IMR-90 (cell line): ENCODE measurements at regions not wholly inside any gene's neighbourhood (a gene's known extent, or its start where the extent isn't known, plus 50 kb on each side); places are given as distances from the start of the nearest gene placed in this dataset.

Source experiments
- ATAC-seq: fragments of 200-7000 bp; cut with Tn5 transposase; 2 replicates; pipeline ENCODE4 v1.9.1; 2020; ENCODE audit warnings: low read depth, mild to moderate bottlenecking, moderate library complexity
- BruUV-seq: library from RNA; stranded (reverse); fragments of 400-500 nt; replicated peaks from 2 replicates; lab custom pipeline; 2021; lab: Mats Ljungman, UMichigan
- CTCF ChIA-PET: fragments of 300-600 bp; formaldehyde crosslinking; extraction: SDS; loops from one replicate; lab custom pipeline; 2021; ENCODE audit warnings: antibody characterized with exemption; lab: Yijun Ruan, JAX
- POLR2A ChIA-PET: fragments of 300-600 bp; sonication (Branson Sonifier 250); formaldehyde crosslinking; loops from one replicate; lab custom pipeline; 2022; ENCODE audit warnings: antibody characterized with exemption; ENCODE audit not compliant: unreplicated experiment; lab: Charles Lee
- DNase-seq: peaks from one replicate; pipeline ENCODE4 v3.0.0; 2013
- H2AFZ ChIP-seq: replicated peaks from 2 replicates; pipeline ENCODE3; 2013; ENCODE audit warnings: low read length, mild to moderate bottlenecking; ENCODE audit not compliant: poor library complexity
- H2AK5ac ChIP-seq: 2 replicates; pipeline ENCODE4 v1.6.1; 2013; ENCODE audit warnings: low read depth, low read length, inconsistent platforms
- H2AK9ac ChIP-seq: replicated peaks from 2 replicates; pipeline ENCODE3; 2013; ENCODE audit warnings: mild to moderate bottlenecking, low read depth, low read length, moderate library complexity; ENCODE audit not compliant: poor library complexity
- H2BK120ac ChIP-seq: 2 replicates; pipeline ENCODE4 v1.6.1; 2013; ENCODE audit warnings: low read depth, low read length, inconsistent platforms
- H2BK15ac ChIP-seq: 3 replicates; pipeline ENCODE4 v1.6.1; 2013; ENCODE audit warnings: low read depth, low read length, inconsistent platforms
- H2BK20ac ChIP-seq: 2 replicates; pipeline ENCODE4 v1.6.1; 2013; ENCODE audit warnings: low read depth, mild to moderate bottlenecking, inconsistent platforms, low read length, moderate library complexity
- H2BK5ac ChIP-seq: 2 replicates; pipeline ENCODE4 v1.6.1; 2013; ENCODE audit warnings: mild to moderate bottlenecking, low read depth, low read length, inconsistent platforms; ENCODE audit not compliant: poor library complexity, severe bottlenecking
- H3K14ac ChIP-seq: replicated peaks from 2 replicates; pipeline ENCODE4 v1.6.1; 2013; ENCODE audit warnings: low read depth, low read length, inconsistent platforms
- H3K18ac ChIP-seq: 2 replicates; pipeline ENCODE4 v1.6.1; 2013; ENCODE audit warnings: low read depth, low read length, control low read depth
- H3K23ac ChIP-seq: 2 replicates; pipeline ENCODE4 v1.6.1; 2013; ENCODE audit warnings: low read depth, low read length, inconsistent platforms
- H3K27ac ChIP-seq: 2 replicates; pipeline ENCODE4 v1.5.1; 2013; ENCODE audit warnings: mild to moderate bottlenecking, control low read depth, low read length; ENCODE audit not compliant: insufficient read depth
- H3K27me3 ChIP-seq: 2 replicates; pipeline ENCODE4 v1.6.1; 2013; ENCODE audit warnings: low read length; ENCODE audit not compliant: control insufficient read depth, insufficient read depth
- H3K36me3 ChIP-seq: 2 replicates; pipeline ENCODE4 v1.6.1; 2013; ENCODE audit warnings: low read length, mixed read lengths; ENCODE audit not compliant: control insufficient read depth, insufficient read depth
- H3K4ac ChIP-seq: 2 replicates; pipeline ENCODE4 v1.6.1; 2013; ENCODE audit warnings: low read depth, low read length, inconsistent platforms
- H3K4me1 ChIP-seq: 2 replicates; pipeline ENCODE4 v1.6.1; 2013; ENCODE audit warnings: low read length, mixed read lengths; ENCODE audit not compliant: control insufficient read depth, insufficient read depth
- H3K4me2 ChIP-seq: 2 replicates; pipeline ENCODE4 v1.6.1; 2013; ENCODE audit warnings: low read depth, mild to moderate bottlenecking, control low read depth, low read length, moderate library complexity
- H3K4me3 ChIP-seq: 2 replicates; pipeline ENCODE4 v1.5.1; 2013; ENCODE audit warnings: low read depth, mild to moderate bottlenecking, control low read depth, low read length, moderate library complexity; ENCODE audit not compliant: insufficient read depth
- H3K56ac ChIP-seq: 2 replicates; pipeline ENCODE4 v1.6.1; 2013; ENCODE audit warnings: low read length, inconsistent platforms; ENCODE audit not compliant: insufficient read depth; ENCODE audit errors: extremely low read depth
- H3K79me1 ChIP-seq, 2 experiments: 2 replicates each; pipeline ENCODE4 v1.6.1; 2013; ENCODE audit warnings: low read length in 2 of 2, inconsistent platforms in 1 of 2, low read depth in 1 of 2
- H3K9ac ChIP-seq: 2 replicates; pipeline ENCODE4 v1.6.1; 2013; ENCODE audit warnings: low read depth, low read length, control low read depth
- H3K9me1 ChIP-seq: 2 replicates; pipeline ENCODE4 v1.6.1; 2013; ENCODE audit warnings: low read length, inconsistent platforms; ENCODE audit not compliant: insufficient read depth
- H3K9me3 ChIP-seq: 2 replicates; pipeline ENCODE4 v1.6.1; 2013; ENCODE audit warnings: low read length; ENCODE audit not compliant: control insufficient read depth, insufficient read depth
- H4K20me1 ChIP-seq: 2 replicates; pipeline ENCODE4 v1.6.1; 2013; ENCODE audit warnings: low read length, inconsistent platforms; ENCODE audit not compliant: insufficient read depth
- H4K5ac ChIP-seq: 2 replicates; pipeline ENCODE4 v1.6.1; 2013; ENCODE audit warnings: mild to moderate bottlenecking, low read depth, low read length, control low read depth
- H4K8ac ChIP-seq, 2 experiments: 2 replicates each; pipeline ENCODE4 v1.6.1; 2013; ENCODE audit warnings: low read depth in 2 of 2, low read length in 2 of 2, control low read depth in 1 of 2, inconsistent platforms in 1 of 2
- H4K91ac ChIP-seq: 2 replicates; pipeline ENCODE4 v1.6.1; 2013; ENCODE audit warnings: low read depth, low read length, inconsistent platforms; ENCODE audit not compliant: insufficient read depth
- BHLHE40 ChIP-seq: fragments of 150-350 bp; IDR thresholded peaks from 2 replicates; pipeline ENCODE4 v1.6.1; 2016; ENCODE audit warnings: mild to moderate bottlenecking, low read depth, low read length
- CEBPB ChIP-seq: IDR thresholded peaks from 2 replicates; pipeline ENCODE4 v1.6.1; 2012; ENCODE audit warnings: low read depth, low read length, improper control_type of control experiment
- CHD1 ChIP-seq: IDR thresholded peaks from 2 replicates; pipeline ENCODE4 v1.6.1; 2012; ENCODE audit warnings: low read depth, low read length, improper control_type of control experiment
- CTCF ChIP-seq: conservative IDR thresholded peaks from 2 replicates; pipeline ENCODE4 v1.5.1; 2012; ENCODE audit warnings: mild to moderate bottlenecking, low read depth, low read length, improper control_type of control experiment
- FOS ChIP-seq: fragments of 150-350 bp; IDR thresholded peaks from 2 replicates; pipeline ENCODE4 v1.6.1; 2016; ENCODE audit warnings: low read depth, low read length
- MAZ ChIP-seq: IDR thresholded peaks from 2 replicates; pipeline ENCODE4 v1.6.1; 2012; ENCODE audit warnings: low read depth, mild to moderate bottlenecking, low read length, improper control_type of control experiment, moderate library complexity, borderline replicate concordance
- MXI1 ChIP-seq: IDR thresholded peaks from 2 replicates; pipeline ENCODE4 v1.6.1; 2012; ENCODE audit warnings: low read depth, mild to moderate bottlenecking, low read length, moderate library complexity, borderline replicate concordance
- POLR2A ChIP-seq: IDR thresholded peaks from 2 replicates; pipeline ENCODE4 v1.6.1; 2012; ENCODE audit warnings: mild to moderate bottlenecking, low read depth, low read length
- RCOR1 ChIP-seq: IDR thresholded peaks from 2 replicates; pipeline ENCODE4 v1.6.1; 2012; ENCODE audit warnings: mild to moderate bottlenecking, low read length, improper control_type of control experiment; ENCODE audit not compliant: insufficient replicate concordance
- RFX5 ChIP-seq: IDR thresholded peaks from 2 replicates; pipeline ENCODE4 v1.8.0; 2012; ENCODE audit warnings: low read depth, mild to moderate bottlenecking, low read length, moderate library complexity
- WGBS, 2 experiments: methylation state at CpG; one replicate each; pipeline versions ENCODE4 v1.1.5 to v1.1.7; 2013; ENCODE audit warnings: missing lambda C conversion rate in 2 of 2; ENCODE audit not compliant: insufficient read length in 1 of 2; ENCODE audit errors: extremely low coverage in 2 of 2; 5-methylcytosine and 5-hydroxymethylcytosine counted together
- dilution Hi-C: fragments of 300-500 bp; cut with HindIII; formaldehyde crosslinking; loops from one replicate; pipeline ENCODE4 v1.14.3; 2018; ENCODE audit warnings: low sequenced_read_pairs; ENCODE audit not compliant: unreplicated experiment
- in situ Hi-C: fragments of 300-500 bp; cut with MboI; formaldehyde crosslinking; loops from 3 replicates; pipeline ENCODE4 v1.14.3; 2019; ENCODE audit warnings: low sequenced_read_pairs, inconsistent platforms, mixed read lengths
- intact Hi-C: fragments of 100-400 bp; cut with micrococcal nuclease; formaldehyde crosslinking; loops from 2 replicates; pipeline ENCODE4 v1.10.0; 2022
- TF ChIP-seq, protein P1 (sequence below): fragments of 150-350 bp; IDR thresholded peaks from 2 replicates; pipeline ENCODE4 v1.6.1; 2016; ENCODE audit warnings: low read depth, mild to moderate bottlenecking, low read length, moderate library complexity, borderline replicate concordance

DNA sequence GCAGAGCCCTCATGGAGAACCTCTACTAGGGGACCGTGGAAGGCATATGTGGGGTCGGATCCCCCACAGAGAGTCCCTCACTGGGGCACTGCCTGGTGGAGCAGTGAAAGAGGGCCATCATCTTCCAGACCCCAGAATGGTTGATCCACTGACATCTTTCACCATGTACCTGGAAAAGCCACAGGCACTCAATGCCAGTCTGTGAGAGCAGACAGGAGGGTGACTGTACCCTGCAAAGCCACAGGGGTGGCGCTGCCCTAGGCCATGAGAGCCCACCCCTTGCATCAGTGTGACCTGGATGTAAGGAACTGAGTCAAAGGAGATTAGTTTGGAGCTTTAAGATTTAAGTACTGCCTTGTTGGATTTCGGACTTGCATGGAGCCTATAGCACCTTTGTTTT lies 1276.7 kb upstream of the PRMT6 start:
- ChIA-PET CTCF (no interaction called here), POLR2A (no interaction called here)
- Histone ChIP-seq H2BK20ac (no peak overlapping the region), H2BK5ac (no peak overlapping the region), H2AFZ (no peak overlapping the region), H3K14ac (no peak overlapping the region), H4K20me1 (no peaks in the 10 kb centered on the region), H2BK15ac (no peak overlapping the region), H4K5ac (no peak overlapping the region), H3K36me3 (no peaks in the 10 kb centered on the region), H3K27ac (no peak overlapping the region), H3K9ac (no peak overlapping the region), H3K79me1 (no peaks in the 10 kb centered on the region), H3K4me2 (no peak overlapping the region), H2AK9ac (no peak overlapping the region), H2AK5ac (no peak overlapping the region), H3K4ac (no peak overlapping the region), H3K56ac (no peak overlapping the region), H3K9me3 (peaks cover 2% of the 10 kb centered on the region), H3K4me3 (no peak overlapping the region), H4K8ac (no peak overlapping the region), H4K91ac (no peak overlapping the region), H3K18ac (no peak overlapping the region), H3K9me1 (no peaks in the 10 kb centered on the region), H3K4me1 (no peaks in the 10 kb centered on the region), H3K27me3 (no peaks in the 10 kb centered on the region), H2BK120ac (no peak overlapping the region), H3K23ac (no peak overlapping the region)
- no TSS peak for BruUV-seq
- no peak for ATAC-seq
- dilution Hi-C loops, result no loop called here
- intact Hi-C loops, result no loop called here
- TF ChIP-seq FOS (no peak), POLR2A (no peak), RCOR1 (no peak), MXI1 (no peak), RFX5 (no peak), BHLHE40 (no peak), CEBPB (no peak), CTCF (no peak), MAZ (no peak), CHD1 (no peak)
- TF ChIP-seq, protein P1, sequence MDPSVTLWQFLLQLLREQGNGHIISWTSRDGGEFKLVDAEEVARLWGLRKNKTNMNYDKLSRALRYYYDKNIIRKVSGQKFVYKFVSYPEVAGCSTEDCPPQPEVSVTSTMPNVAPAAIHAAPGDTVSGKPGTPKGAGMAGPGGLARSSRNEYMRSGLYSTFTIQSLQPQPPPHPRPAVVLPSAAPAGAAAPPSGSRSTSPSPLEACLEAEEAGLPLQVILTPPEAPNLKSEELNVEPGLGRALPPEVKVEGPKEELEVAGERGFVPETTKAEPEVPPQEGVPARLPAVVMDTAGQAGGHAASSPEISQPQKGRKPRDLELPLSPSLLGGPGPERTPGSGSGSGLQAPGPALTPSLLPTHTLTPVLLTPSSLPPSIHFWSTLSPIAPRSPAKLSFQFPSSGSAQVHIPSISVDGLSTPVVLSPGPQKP, result no peak
- in situ Hi-C loops, result no loop called here
- no peak for DNase-seq
- WGBS, 2 experiments, result no CpG with 5 or more reads among the region's 4 CpGs
